Right cardiac atrium (tissue), 5 donors: ENCODE measurements at regions not wholly inside any gene's neighbourhood (a gene's known extent, or its start where the extent isn't known, plus 50 kb on each side); places are given as distances from the start of the nearest gene placed in this dataset.
"Not testable (repeated sequence)": the region's sequence is repeated elsewhere in the genome, so short reads cannot be mapped to it uniquely, and the experiment has no call there.

Experiments
- ATAC-seq, 2 donors: fragments of 200-7000 bp; cut with Tn5 transposase; one replicate each; pipeline versions ENCODE4 v1.8.0 to v1.9.1; 2020; ENCODE audit warnings: moderate library complexity in 2 of 2, mild to moderate bottlenecking in 1 of 2
- DNase-seq, 3 donors: peaks; one replicate each; pipeline ENCODE4 v3.0.0-alpha.2; 2020
- H3K27ac ChIP-seq: one replicate; pipeline ENCODE4 v1.5.1; 2013; ENCODE audit warnings: mild to moderate bottlenecking, low read length, control low read depth, moderate library complexity
- H3K27me3 ChIP-seq: one replicate; pipeline ENCODE4 v1.6.1; 2013; ENCODE audit not compliant: control insufficient read depth, insufficient read depth
- H3K4me1 ChIP-seq: one replicate; pipeline ENCODE4 v1.6.1; 2013; ENCODE audit warnings: low read length; ENCODE audit not compliant: control insufficient read depth, insufficient read depth
- H3K4me3 ChIP-seq: one replicate; pipeline ENCODE4 v1.5.1; 2013; ENCODE audit warnings: low read length, control low read depth
- H3K9me3 ChIP-seq: one replicate; pipeline ENCODE4 v1.6.1; 2013; ENCODE audit warnings: low read length; ENCODE audit not compliant: control insufficient read depth
- WGBS: extraction: QIAGEN DNeasy Blood & Tissue Kit; methylation state at CpG from one replicate; pipeline ENCODE4 v1.1.7; 2013; 5-methylcytosine and 5-hydroxymethylcytosine counted together
- intact Hi-C, 4 donors: fragments of 100-400 bp; cut with DNase I; formaldehyde crosslinking; loops; one replicate each; pipeline versions ENCODE4 v1.11.0 to v1.14.0; 2022 to 2023
- donor health status: healthy with polysubstance abuse.
- donor health status: DM: no; HTN: yes; CAD: no.
- donor health status: DM: no; HTN: no; CAD: no.
- donor health status: DM: no; HTN: yes; CAD: no; lungs with severe emphysema.
- donor health status: DM: yes; HTN: yes; CAD: no.

- H3K4me1 ChIP-seq, intact Hi-C loops, ATAC-seq, H3K9me3 ChIP-seq, H3K27me3 ChIP-seq, H3K4me3 ChIP-seq, H3K27ac ChIP-seq: not testable (repeated sequence)
- DNase-seq = peak in 1 of 3 donors; percentile 22
- 89% methylated on average over 10 of the region's 10 CpGs for WGBS
Measured at GRCh38 chr10:23595278-23595677, 156.4 kb downstream of the OTUD1 start.

DNA sequence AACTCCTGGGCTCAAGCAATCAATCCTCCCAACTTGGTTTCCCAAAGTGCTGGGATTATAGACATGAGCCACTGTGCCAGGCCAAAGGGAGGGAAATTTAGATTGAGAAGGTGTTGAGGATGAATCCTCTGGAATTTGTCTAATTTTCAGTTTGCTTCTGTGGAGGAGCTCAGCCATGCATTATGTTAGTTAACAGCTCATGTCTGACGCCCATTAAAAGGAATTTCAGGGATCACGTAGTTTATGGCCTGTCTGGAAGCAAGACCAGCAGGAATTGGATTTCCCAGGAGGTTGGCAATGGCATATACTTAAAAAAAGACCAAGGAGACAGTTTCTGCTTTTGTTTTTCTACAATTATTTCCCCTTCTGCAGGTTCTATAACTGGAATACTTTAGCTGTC lies 165.7 kb downstream of the OTUD1 start:
- no peak overlapping the region for H3K27ac ChIP-seq
- no peaks in the 10 kb centered on the region for H3K27me3 ChIP-seq
- no peak for ATAC-seq
- WGBS = 54% methylated on average over 2 of the region's 2 CpGs
- intact Hi-C loops = no loop called here
- no peaks in the 10 kb centered on the region for H3K9me3 ChIP-seq
- no peak overlapping the region for H3K4me3 ChIP-seq
- DNase-seq = no peak
- no peaks in the 10 kb centered on the region for H3K4me1 ChIP-seq

DNA sequence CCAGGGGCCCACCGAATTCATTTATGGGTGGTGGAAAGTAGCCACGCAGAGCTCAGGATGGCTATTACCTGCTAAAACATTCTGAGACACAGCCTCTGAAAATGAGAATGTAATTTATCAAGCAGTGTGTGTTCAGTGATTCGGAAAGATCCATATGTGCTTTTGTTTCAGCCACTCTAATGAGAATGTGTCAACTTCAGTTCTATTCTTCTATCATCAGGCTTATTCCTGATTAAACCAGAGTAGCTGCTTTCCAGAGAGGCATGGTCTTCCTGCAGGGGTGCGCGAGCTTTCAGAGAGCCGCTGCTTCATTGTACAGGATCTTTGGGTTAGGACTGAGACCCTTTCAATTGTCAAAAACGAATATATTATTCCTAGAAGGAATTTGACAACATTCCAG lies 167.6 kb downstream of the OTUD1 start:
- 81% methylated on average over 7 of the region's 7 CpGs for WGBS
- intact Hi-C loops = no loop called here

DNA sequence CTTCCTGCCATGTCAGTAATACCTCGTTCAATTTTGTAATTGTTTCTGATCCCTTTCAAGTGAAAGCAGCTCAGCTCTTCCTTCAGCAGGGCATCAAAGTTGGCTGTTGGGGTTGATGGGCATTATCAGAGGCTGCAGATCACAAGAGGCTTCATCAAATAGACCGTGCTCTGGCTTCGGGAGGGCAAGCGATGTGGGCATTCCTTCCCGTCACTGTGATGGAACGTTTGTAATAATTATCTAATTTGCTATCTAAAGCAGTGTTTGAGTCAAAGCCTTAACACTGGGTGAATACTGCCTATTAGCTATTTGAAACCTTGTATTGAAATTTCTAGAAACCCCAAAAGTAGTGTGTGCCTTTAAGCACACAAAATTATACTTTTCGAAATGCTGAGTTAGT lies 170.1 kb downstream of the OTUD1 start:
- no peaks in the 10 kb centered on the region for H3K9me3 ChIP-seq
- ATAC-seq (no peak), DNase-seq (no peak)
- no peaks in the 10 kb centered on the region for H3K4me1 ChIP-seq
- H3K27ac ChIP-seq = no peak overlapping the region
- intact Hi-C loops = no loop called here
- no peak overlapping the region for H3K4me3 ChIP-seq
- 61% methylated on average over 7 of the region's 7 CpGs for WGBS
- H3K27me3 ChIP-seq = no peaks in the 10 kb centered on the region

More for the DNA sequence above, 167.6 kb downstream of the OTUD1 start:
- no peaks in the 10 kb centered on the region for H3K4me1 ChIP-seq
- H3K9me3 ChIP-seq = no peaks in the 10 kb centered on the region
- ATAC-seq = no peak
- no peak for DNase-seq
- no peak overlapping the region for H3K27ac ChIP-seq
- no peaks in the 10 kb centered on the region for H3K27me3 ChIP-seq
- H3K4me3 ChIP-seq = no peak overlapping the region

GRCh38 chr10:23610626-23611307 lies 171.9 kb downstream of the OTUD1 start:
- Histone ChIP-seq H3K4me1 (no peaks in the 10 kb centered on the region), H3K9me3 (no peaks in the 10 kb centered on the region), H3K4me3 (no peak overlapping the region), H3K27me3 (no peaks in the 10 kb centered on the region), H3K27ac (no peak overlapping the region)
- 54% methylated on average over 4 of the region's 4 CpGs for WGBS
- intact Hi-C loops = no loop called here
- DNase-seq = peak in 2 of 3 donors; percentile 23 to 55
- ATAC-seq = no peak

DNA sequence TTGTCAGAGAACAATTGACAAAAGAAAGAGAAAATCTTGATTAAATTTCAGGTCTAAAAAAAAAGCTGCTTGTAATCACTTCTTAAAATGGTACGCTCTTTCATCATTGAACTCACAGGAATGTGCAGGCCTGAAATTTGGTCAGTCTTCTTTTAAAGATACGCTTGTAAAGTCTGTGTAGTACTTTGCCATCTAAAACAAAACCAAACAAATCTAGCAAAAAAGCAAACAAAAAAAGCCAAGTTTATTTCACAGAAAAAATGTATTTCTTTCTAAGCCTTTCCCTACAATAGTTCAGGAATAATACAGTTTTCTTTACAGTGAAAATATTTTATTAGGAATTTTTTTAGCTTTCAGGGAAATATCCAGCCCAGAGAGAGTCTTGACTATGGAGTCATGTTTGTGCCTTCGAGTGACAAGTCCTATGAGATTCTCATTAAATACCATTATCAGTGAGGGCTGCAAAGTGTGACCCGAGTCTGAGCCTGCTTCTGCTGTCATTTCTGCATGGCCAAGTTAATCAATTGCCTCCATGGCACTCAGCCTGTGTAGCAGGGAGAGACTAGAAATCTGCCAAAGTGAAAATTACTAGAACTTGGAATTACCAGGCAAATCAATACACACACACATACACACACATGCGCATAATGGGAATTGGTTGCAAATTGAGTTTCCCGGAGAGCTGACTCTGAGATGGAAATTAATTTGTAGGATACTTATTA lies 172.6 kb downstream of the OTUD1 start:
- Histone ChIP-seq H3K27me3 (no peaks in the 10 kb centered on the region), H3K4me3 (no peak overlapping the region), H3K4me1 (no peaks in the 10 kb centered on the region), H3K9me3 (no peaks in the 10 kb centered on the region), H3K27ac (no peak overlapping the region)
- DNase-seq = no peak
- no peak for ATAC-seq
- intact Hi-C loops = no loop called here
- 77% methylated on average over 6 of the region's 6 CpGs for WGBS

GRCh38 chr10:23613900-23614299 lies 175.0 kb downstream of the OTUD1 start:
- no peak for ATAC-seq
- H3K27ac ChIP-seq = no peak overlapping the region
- H3K27me3 ChIP-seq = no peaks in the 10 kb centered on the region
- no peak for DNase-seq
- H3K9me3 ChIP-seq = no peaks in the 10 kb centered on the region
- H3K4me1 ChIP-seq = no peaks in the 10 kb centered on the region
- intact Hi-C loops = no loop called here
- WGBS = 77% methylated on average over 2 of the region's 2 CpGs
- no peak overlapping the region for H3K4me3 ChIP-seq

GRCh38 chr10:23614483-23614882 lies 175.6 kb downstream of the OTUD1 start:
- Histone ChIP-seq H3K4me3 (no peak overlapping the region), H3K27me3 (no peaks in the 10 kb centered on the region), H3K27ac (no peak overlapping the region), H3K4me1 (no peaks in the 10 kb centered on the region), H3K9me3 (no peaks in the 10 kb centered on the region)
- intact Hi-C loops = no loop called here
- DNase-seq (no peak), ATAC-seq (no peak)
- 78% methylated on average over 1 of the region's 1 CpG for WGBS

GRCh38 chr10:23630376-23630775 lies 191.5 kb downstream of the OTUD1 start:
- H3K27me3 ChIP-seq = no peaks in the 10 kb centered on the region
- peaks cover 3% of the 10 kb centered on the region for H3K9me3 ChIP-seq
- H3K4me1 ChIP-seq = no peaks in the 10 kb centered on the region
- H3K4me3 ChIP-seq = no peak overlapping the region
- H3K27ac ChIP-seq = no peak overlapping the region
- ATAC-seq (no peak), DNase-seq (no peak)
- intact Hi-C loops = no loop called here

DNA sequence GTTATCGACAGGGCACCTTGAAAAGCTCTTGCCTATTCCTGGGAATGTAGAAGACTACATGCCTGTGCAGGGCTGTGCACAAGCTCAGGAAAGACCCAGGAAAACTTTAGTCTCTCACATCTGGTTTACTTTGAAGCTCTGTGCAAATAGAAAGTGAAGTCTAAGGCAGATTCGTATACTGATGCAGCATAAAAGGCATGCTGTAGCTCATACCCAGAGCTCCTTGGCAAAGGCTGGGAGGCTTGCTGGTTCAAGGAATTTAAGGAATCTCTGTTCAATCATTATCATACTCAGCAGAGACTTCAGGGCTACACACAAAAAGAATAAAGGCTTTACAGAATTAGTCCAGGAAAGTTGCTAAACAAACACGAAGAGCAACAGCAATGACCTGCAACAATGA lies 192.0 kb downstream of the OTUD1 start:
- 57% methylated on average over 3 of the region's 3 CpGs for WGBS
- Histone ChIP-seq H3K27ac (no peak overlapping the region), H3K4me1 (no peaks in the 10 kb centered on the region), H3K4me3 (no peak overlapping the region), H3K27me3 (no peaks in the 10 kb centered on the region), H3K9me3 (peaks cover 3% of the 10 kb centered on the region)
- intact Hi-C loops = no loop called here
- ATAC-seq = no peak
- DNase-seq = no peak

GRCh38 chr10:23643111-23643780 lies 204.4 kb downstream of the OTUD1 start:
- DNase-seq (peak in 1 of 3 donors; percentile 16), ATAC-seq (peak; percentile 60 to 72)
- Histone ChIP-seq H3K9me3 (no peaks in the 10 kb centered on the region), H3K27ac (no peak overlapping the region), H3K4me1 (no peaks in the 10 kb centered on the region), H3K4me3 (no peak overlapping the region), H3K27me3 (no peaks in the 10 kb centered on the region)
- intact Hi-C loops = no loop called here
- 64% methylated on average over 4 of the region's 4 CpGs for WGBS
